SK-N-SH treated with all-trans-retinoic acid at 6 μM for 48 hours (cell line): ENCODE measurements at regions not wholly inside any gene's neighbourhood (a gene's known extent, or its start where the extent isn't known, plus 50 kb on each side); places are given as distances from the start of the nearest gene placed in this dataset.

Source experiments
- CSDC2 ChIP-seq: fragments of 250-450 bp; sonication (Bioruptor Pico); IDR thresholded peaks from 2 replicates; pipeline ENCODE4 v1.5.0; 2020; ENCODE audit warnings: mild to moderate bottlenecking, moderate library complexity
- PPARA ChIP-seq: fragments of 250-450 bp; sonication (Bioruptor Pico); IDR thresholded peaks from 2 replicates; pipeline ENCODE4 v1.5.0; 2020; ENCODE audit warnings: mild to moderate bottlenecking, borderline replicate concordance
- SNAI2 ChIP-seq: fragments of 250-450 bp; sonication (Bioruptor Pico); IDR thresholded peaks from 2 replicates; pipeline ENCODE4 v1.5.0; 2020; ENCODE audit warnings: mild to moderate bottlenecking, moderate library complexity
- TCF4 ChIP-seq: fragments of 250-450 bp; sonication (Bioruptor Pico); IDR thresholded peaks from 2 replicates; pipeline ENCODE4 v1.8.0; 2021; ENCODE audit warnings: mild to moderate bottlenecking, moderate library complexity, borderline replicate concordance
- TOX ChIP-seq: fragments of 250-450 bp; sonication (Bioruptor Pico); IDR thresholded peaks from 2 replicates; pipeline ENCODE4 v1.8.0; 2021; ENCODE audit warnings: mild to moderate bottlenecking, moderate library complexity, borderline replicate concordance
- ZFP3 ChIP-seq: fragments of 250-450 bp; sonication (Bioruptor Pico); IDR thresholded peaks from 2 replicates; pipeline ENCODE4 v1.5.0; 2020; ENCODE audit warnings: mild to moderate bottlenecking, moderate library complexity
- ZNF70 ChIP-seq: fragments of 450-650 bp; formaldehyde crosslinking; IDR thresholded peaks from 2 replicates; pipeline ENCODE4 v1.5.0; 2020; ENCODE audit warnings: mild to moderate bottlenecking, moderate library complexity
- ZNF8 ChIP-seq: fragments of 450-650 bp; formaldehyde crosslinking; IDR thresholded peaks from 2 replicates; pipeline ENCODE4 v1.5.0; 2020; ENCODE audit warnings: mild to moderate bottlenecking, moderate library complexity
- TF ChIP-seq, protein P1 (sequence below): fragments of 250-450 bp; sonication (Bioruptor Pico); IDR thresholded peaks from 2 replicates; pipeline ENCODE4 v1.5.1; 2020; ENCODE audit warnings: low read depth, mild to moderate bottlenecking, moderate library complexity
- TF ChIP-seq, protein P2 (sequence below): fragments of 250-450 bp; sonication (Bioruptor Pico); IDR thresholded peaks from 2 replicates; pipeline ENCODE4 v1.8.0; 2020; ENCODE audit warnings: mild to moderate bottlenecking, moderate library complexity, borderline replicate concordance

DNA sequence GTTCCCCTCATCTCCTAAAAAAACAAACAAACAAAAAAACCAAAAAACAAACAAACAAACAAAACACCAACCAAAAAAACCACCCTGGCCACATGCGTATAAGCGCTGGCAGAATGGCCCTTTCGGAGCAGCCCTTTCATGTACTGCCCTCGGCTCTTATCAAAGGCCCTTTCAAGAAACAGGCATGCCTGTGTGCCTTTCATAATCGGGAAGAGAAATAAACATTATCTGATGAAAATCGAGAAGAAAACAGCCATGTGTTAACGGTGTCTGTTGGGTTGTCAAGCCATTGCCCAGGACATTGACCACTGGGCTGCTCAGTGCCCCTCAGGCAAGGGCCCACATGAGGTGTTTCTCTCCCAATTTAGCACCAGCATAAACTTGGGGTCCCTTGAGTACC lies 68.3 kb downstream of the PJA1 start:
- TF ChIP-seq, protein P1, sequence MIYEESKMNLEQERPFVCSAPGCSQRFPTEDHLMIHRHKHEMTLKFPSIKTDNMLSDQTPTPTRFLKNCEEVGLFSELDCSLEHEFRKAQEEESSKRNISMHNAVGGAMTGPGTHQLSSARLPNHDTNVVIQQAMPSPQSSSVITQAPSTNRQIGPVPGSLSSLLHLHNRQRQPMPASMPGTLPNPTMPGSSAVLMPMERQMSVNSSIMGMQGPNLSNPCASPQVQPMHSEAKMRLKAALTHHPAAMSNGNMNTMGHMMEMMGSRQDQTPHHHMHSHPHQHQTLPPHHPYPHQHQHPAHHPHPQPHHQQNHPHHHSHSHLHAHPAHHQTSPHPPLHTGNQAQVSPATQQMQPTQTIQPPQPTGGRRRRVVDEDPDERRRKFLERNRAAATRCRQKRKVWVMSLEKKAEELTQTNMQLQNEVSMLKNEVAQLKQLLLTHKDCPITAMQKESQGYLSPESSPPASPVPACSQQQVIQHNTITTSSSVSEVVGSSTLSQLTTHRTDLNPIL (CRISPR knock-in tag): no peak
- TF ChIP-seq ZNF8 (CRISPR knock-in tag) (no peak), ZFP3 (CRISPR knock-in tag) (no peak), TOX (CRISPR knock-in tag) (no peak), TCF4 (CRISPR knock-in tag) (peak; percentile 32; the same call in 1 of the 2 replicates), CSDC2 (no peak), SNAI2 (CRISPR knock-in tag) (no peak), ZNF70 (CRISPR knock-in tag) (no peak), PPARA (CRISPR knock-in tag) (no peak)
- TF ChIP-seq, protein P2, sequence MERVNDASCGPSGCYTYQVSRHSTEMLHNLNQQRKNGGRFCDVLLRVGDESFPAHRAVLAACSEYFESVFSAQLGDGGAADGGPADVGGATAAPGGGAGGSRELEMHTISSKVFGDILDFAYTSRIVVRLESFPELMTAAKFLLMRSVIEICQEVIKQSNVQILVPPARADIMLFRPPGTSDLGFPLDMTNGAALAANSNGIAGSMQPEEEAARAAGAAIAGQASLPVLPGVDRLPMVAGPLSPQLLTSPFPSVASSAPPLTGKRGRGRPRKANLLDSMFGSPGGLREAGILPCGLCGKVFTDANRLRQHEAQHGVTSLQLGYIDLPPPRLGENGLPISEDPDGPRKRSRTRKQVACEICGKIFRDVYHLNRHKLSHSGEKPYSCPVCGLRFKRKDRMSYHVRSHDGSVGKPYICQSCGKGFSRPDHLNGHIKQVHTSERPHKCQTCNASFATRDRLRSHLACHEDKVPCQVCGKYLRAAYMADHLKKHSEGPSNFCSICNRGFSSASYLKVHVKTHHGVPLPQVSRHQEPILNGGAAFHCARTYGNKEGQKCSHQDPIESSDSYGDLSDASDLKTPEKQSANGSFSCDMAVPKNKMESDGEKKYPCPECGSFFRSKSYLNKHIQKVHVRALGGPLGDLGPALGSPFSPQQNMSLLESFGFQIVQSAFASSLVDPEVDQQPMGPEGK (CRISPR knock-in tag): no peak
